ENCODE measurements at regions not wholly inside any gene's neighbourhood (a gene's known extent, or its start where the extent isn't known, plus 50 kb on each side); places are given as distances from the start of the nearest gene placed in this dataset.

GRCh38 chr11:134818516-134818915, 406.5 kb upstream of the B3GAT1 start:
- H3K4me3 ChIP-seq (ENCODE audit: low read length) = no peak overlapping the region
- peak; percentile 76 to 81 for DNase-seq
- 17% methylated on average over 1 of the region's 5 CpGs for WGBS (ENCODE audit: insufficient coverage, low lambda C conversion rate)
- peaks cover 21% of the 10 kb centered on the region for H3K4me1 ChIP-seq (ENCODE audit: control insufficient read depth, insufficient read depth, low read length)
- peak overlapping the region; percentile 72 for H3K27ac ChIP-seq (ENCODE audit: low read length)
- H3K27me3 ChIP-seq (ENCODE audit: control insufficient read depth, insufficient read depth, low read length) = no peaks in the 10 kb centered on the region
- H3K36me3 ChIP-seq (ENCODE audit: control insufficient read depth, insufficient read depth, low read length) = no peaks in the 10 kb centered on the region
- no peaks in the 10 kb centered on the region for H3K9me3 ChIP-seq (ENCODE audit: control insufficient read depth, low read depth, low read length)

DNA sequence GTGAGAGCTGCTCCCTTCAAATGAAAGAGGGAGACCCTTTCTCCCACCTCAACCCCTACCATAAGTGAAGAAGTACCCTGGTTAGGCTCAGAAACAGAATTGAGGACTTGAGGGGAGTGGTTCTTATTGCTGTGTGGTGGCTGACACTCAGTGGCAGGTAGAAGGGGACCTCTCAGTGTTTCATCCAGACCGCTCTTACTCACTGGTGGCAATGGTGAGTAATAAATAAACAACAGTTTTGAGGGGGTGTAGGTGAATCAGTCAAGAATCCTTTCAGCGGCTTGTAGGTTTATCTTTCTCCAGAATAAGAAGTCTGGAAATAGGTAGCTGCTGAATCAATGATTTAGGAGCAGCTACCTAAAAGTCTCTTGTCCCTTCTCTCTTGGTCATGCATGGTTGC, 403.4 kb upstream of the B3GAT1 start:
- H3K4me1 ChIP-seq (ENCODE audit: control insufficient read depth, insufficient read depth, low read length) = peaks cover 17% of the 10 kb centered on the region
- no peaks in the 10 kb centered on the region for H3K27me3 ChIP-seq (ENCODE audit: control insufficient read depth, insufficient read depth, low read length)
- WGBS (ENCODE audit: insufficient coverage, low lambda C conversion rate) = no CpG with 5 or more reads among the region's 2 CpGs
- H3K27ac ChIP-seq (ENCODE audit: low read length) = no peak overlapping the region
- no peaks in the 10 kb centered on the region for H3K36me3 ChIP-seq (ENCODE audit: control insufficient read depth, insufficient read depth, low read length)
- DNase-seq = no peak
- no peak overlapping the region for H3K4me3 ChIP-seq (ENCODE audit: low read length)
- H3K9me3 ChIP-seq (ENCODE audit: control insufficient read depth, low read depth, low read length) = no peaks in the 10 kb centered on the region

DNA sequence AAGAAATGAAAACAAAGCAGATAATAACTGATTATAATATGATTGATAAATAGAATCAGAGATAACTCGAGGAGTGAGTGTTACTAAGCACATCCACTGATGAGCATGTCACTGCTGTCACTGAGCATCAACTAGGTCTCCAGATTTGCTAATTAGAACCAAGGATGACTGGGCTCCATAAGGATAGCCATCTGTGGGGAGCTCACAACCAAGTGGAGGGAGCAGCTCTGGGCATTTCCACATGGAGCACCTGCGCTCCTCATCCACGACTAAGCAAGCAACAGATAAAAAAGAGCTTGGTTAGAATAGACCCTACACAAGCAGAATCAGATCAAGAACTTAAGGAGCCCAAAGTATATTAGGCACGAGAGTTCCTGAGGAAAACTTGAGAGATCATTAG, 396.0 kb upstream of the B3GAT1 start:
- Histone ChIP-seq H3K36me3 (ENCODE audit: control insufficient read depth, insufficient read depth, low read length) (no peaks in the 10 kb centered on the region), H3K9me3 (ENCODE audit: control insufficient read depth, low read depth, low read length) (no peaks in the 10 kb centered on the region), H3K4me3 (ENCODE audit: low read length) (no peak overlapping the region), H3K27ac (ENCODE audit: low read length) (no peak overlapping the region), H3K4me1 (ENCODE audit: control insufficient read depth, insufficient read depth, low read length) (no peaks in the 10 kb centered on the region), H3K27me3 (ENCODE audit: control insufficient read depth, insufficient read depth, low read length) (no peaks in the 10 kb centered on the region)
- no peak for DNase-seq
- 60% methylated on average over 1 of the region's 4 CpGs for WGBS (ENCODE audit: insufficient coverage, low lambda C conversion rate)

GRCh38 chr11:134802598-134802997, 390.6 kb upstream of the B3GAT1 start:
- Histone ChIP-seq H3K36me3 (ENCODE audit: control insufficient read depth, insufficient read depth, low read length) (no peaks in the 10 kb centered on the region), H3K4me3 (ENCODE audit: low read length) (no peak overlapping the region), H3K27ac (ENCODE audit: low read length) (no peak overlapping the region), H3K9me3 (ENCODE audit: control insufficient read depth, low read depth, low read length) (no peaks in the 10 kb centered on the region), H3K4me1 (ENCODE audit: control insufficient read depth, insufficient read depth, low read length) (no peaks in the 10 kb centered on the region), H3K27me3 (ENCODE audit: control insufficient read depth, insufficient read depth, low read length) (peaks cover 3% of the 10 kb centered on the region)
- no peak for DNase-seq
- WGBS (ENCODE audit: insufficient coverage, low lambda C conversion rate) = 85% methylated on average over 2 of the region's 3 CpGs

DNA sequence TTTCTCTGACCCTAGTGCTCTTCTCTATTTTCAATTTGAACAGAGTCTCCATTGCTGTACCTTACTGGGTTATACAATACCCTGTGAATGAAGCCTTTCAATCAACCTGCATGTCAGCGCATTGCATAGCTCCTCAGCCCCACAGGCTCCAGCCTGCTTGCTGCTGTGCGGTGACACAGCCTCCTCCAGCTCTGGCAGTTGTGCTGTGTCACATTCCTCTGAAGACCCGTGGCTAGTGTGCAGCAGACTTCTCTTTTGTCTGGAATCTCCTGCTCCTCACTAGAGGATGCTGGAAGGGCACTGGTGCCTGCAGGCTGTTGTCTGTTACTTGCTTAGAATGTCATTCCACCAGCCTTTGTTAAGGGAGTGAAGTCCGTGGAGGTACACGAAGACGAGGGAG, 390.1 kb upstream of the B3GAT1 start:
- H3K27ac ChIP-seq (ENCODE audit: low read length) = no peak overlapping the region
- no peaks in the 10 kb centered on the region for H3K4me1 ChIP-seq (ENCODE audit: control insufficient read depth, insufficient read depth, low read length)
- peaks cover 3% of the 10 kb centered on the region for H3K27me3 ChIP-seq (ENCODE audit: control insufficient read depth, insufficient read depth, low read length)
- no peaks in the 10 kb centered on the region for H3K9me3 ChIP-seq (ENCODE audit: control insufficient read depth, low read depth, low read length)
- no peak for DNase-seq
- H3K4me3 ChIP-seq (ENCODE audit: low read length) = no peak overlapping the region
- H3K36me3 ChIP-seq (ENCODE audit: control insufficient read depth, insufficient read depth, low read length) = no peaks in the 10 kb centered on the region
- WGBS (ENCODE audit: insufficient coverage, low lambda C conversion rate) = 46% methylated on average over 3 of the region's 6 CpGs

DNA sequence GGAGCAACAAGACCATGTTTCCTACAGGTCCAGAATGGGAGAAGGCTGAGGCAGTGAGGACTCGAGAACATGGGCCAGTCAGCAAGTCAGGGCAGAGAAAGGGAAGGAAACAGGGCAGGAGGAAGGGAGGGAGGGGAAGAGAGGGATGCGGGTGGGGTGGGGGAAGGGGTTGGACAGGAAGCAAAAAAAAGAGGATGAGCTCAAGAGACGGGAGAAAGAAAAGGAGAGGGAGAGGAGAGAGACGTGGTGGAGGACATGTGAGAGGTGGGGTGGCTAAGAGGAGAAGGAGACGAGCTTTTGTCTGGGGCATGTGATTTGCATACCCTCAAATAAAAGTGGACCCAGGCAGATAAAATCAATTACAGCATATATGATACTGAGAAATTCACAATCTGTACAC, 389.5 kb upstream of the B3GAT1 start:
- no peak for DNase-seq

GRCh38 chr11:134800826-134801225, 388.8 kb upstream of the B3GAT1 start:
- Histone ChIP-seq H3K4me1 (ENCODE audit: control insufficient read depth, insufficient read depth, low read length) (no peaks in the 10 kb centered on the region), H3K36me3 (ENCODE audit: control insufficient read depth, insufficient read depth, low read length) (no peaks in the 10 kb centered on the region), H3K27me3 (ENCODE audit: control insufficient read depth, insufficient read depth, low read length) (peaks cover 3% of the 10 kb centered on the region), H3K9me3 (ENCODE audit: control insufficient read depth, low read depth, low read length) (no peaks in the 10 kb centered on the region), H3K4me3 (ENCODE audit: low read length) (no peak overlapping the region), H3K27ac (ENCODE audit: low read length) (no peak overlapping the region)
- no peak for DNase-seq
- no CpG with 5 or more reads among the region's 11 CpGs for WGBS (ENCODE audit: insufficient coverage, low lambda C conversion rate)

More for the DNA sequence above, 389.5 kb upstream of the B3GAT1 start:
- Histone ChIP-seq H3K27me3 (ENCODE audit: control insufficient read depth, insufficient read depth, low read length) (peaks cover 3% of the 10 kb centered on the region), H3K4me1 (ENCODE audit: control insufficient read depth, insufficient read depth, low read length) (no peaks in the 10 kb centered on the region), H3K36me3 (ENCODE audit: control insufficient read depth, insufficient read depth, low read length) (no peaks in the 10 kb centered on the region), H3K9me3 (ENCODE audit: control insufficient read depth, low read depth, low read length) (no peaks in the 10 kb centered on the region), H3K27ac (ENCODE audit: low read length) (no peak overlapping the region), H3K4me3 (ENCODE audit: low read length) (no peak overlapping the region)
- 61% methylated on average over 4 of the region's 5 CpGs for WGBS (ENCODE audit: insufficient coverage, low lambda C conversion rate)

- H3K4me1 ChIP-seq (ENCODE audit: control insufficient read depth, insufficient read depth, low read length) = no peaks in the 10 kb centered on the region
- no peak overlapping the region for H3K27ac ChIP-seq (ENCODE audit: low read length)
- DNase-seq = no peak
- H3K9me3 ChIP-seq (ENCODE audit: control insufficient read depth, low read depth, low read length) = no peaks in the 10 kb centered on the region
- H3K27me3 ChIP-seq (ENCODE audit: control insufficient read depth, insufficient read depth, low read length) = peaks cover 3% of the 10 kb centered on the region
- H3K4me3 ChIP-seq (ENCODE audit: low read length) = no peak overlapping the region
- no peaks in the 10 kb centered on the region for H3K36me3 ChIP-seq (ENCODE audit: control insufficient read depth, insufficient read depth, low read length)
- 100% methylated on average over 3 of the region's 17 CpGs for WGBS (ENCODE audit: insufficient coverage, low lambda C conversion rate)
Measured at GRCh38 chr11:134800130-134800529, 388.1 kb upstream of the B3GAT1 start.

DNA sequence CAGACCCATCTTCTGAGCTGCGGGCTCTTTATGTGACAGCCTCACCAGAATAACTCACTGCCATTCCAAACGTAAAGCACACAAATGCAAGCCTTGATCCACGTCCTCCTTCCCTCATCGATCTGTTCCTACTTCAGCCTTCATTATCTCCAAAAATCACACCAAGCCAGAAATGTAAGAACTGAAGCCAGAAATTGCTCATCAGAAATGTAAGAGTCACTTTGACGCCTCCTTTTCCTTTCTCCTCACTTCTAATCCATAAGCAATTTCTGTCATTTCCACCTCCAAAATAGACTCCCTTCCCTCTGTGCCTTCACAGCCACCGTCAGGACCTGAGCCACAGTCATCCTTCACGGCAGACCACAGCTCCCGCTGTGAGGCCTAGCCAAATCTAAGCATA, 387.3 kb upstream of the B3GAT1 start:
- Histone ChIP-seq H3K27ac (ENCODE audit: low read length) (no peak overlapping the region), H3K27me3 (ENCODE audit: control insufficient read depth, insufficient read depth, low read length) (peaks cover 3% of the 10 kb centered on the region), H3K36me3 (ENCODE audit: control insufficient read depth, insufficient read depth, low read length) (no peaks in the 10 kb centered on the region), H3K4me1 (ENCODE audit: control insufficient read depth, insufficient read depth, low read length) (no peaks in the 10 kb centered on the region), H3K9me3 (ENCODE audit: control insufficient read depth, low read depth, low read length) (no peaks in the 10 kb centered on the region), H3K4me3 (ENCODE audit: low read length) (no peak overlapping the region)
- 95% methylated on average over 3 of the region's 8 CpGs for WGBS (ENCODE audit: insufficient coverage, low lambda C conversion rate)
- DNase-seq = no peak

- no peak for DNase-seq
- Histone ChIP-seq H3K27ac (ENCODE audit: low read length) (no peak overlapping the region), H3K27me3 (ENCODE audit: control insufficient read depth, insufficient read depth, low read length) (peaks cover 3% of the 10 kb centered on the region), H3K4me3 (ENCODE audit: low read length) (no peak overlapping the region), H3K36me3 (ENCODE audit: control insufficient read depth, insufficient read depth, low read length) (no peaks in the 10 kb centered on the region), H3K4me1 (ENCODE audit: control insufficient read depth, insufficient read depth, low read length) (no peaks in the 10 kb centered on the region), H3K9me3 (ENCODE audit: control insufficient read depth, low read depth, low read length) (no peaks in the 10 kb centered on the region)
- WGBS (ENCODE audit: insufficient coverage, low lambda C conversion rate) = 93% methylated on average over 3 of the region's 17 CpGs
Measured at GRCh38 chr11:134797411-134798089, 385.5 kb upstream of the B3GAT1 start.

GRCh38 chr11:134795017-134795416, 383.0 kb upstream of the B3GAT1 start:
- DNase-seq = no peak
- Histone ChIP-seq H3K4me3 (ENCODE audit: low read length) (no peak overlapping the region), H3K27me3 (ENCODE audit: control insufficient read depth, insufficient read depth, low read length) (no peaks in the 10 kb centered on the region), H3K9me3 (ENCODE audit: control insufficient read depth, low read depth, low read length) (no peaks in the 10 kb centered on the region), H3K4me1 (ENCODE audit: control insufficient read depth, insufficient read depth, low read length) (no peaks in the 10 kb centered on the region), H3K27ac (ENCODE audit: low read length) (no peak overlapping the region), H3K36me3 (ENCODE audit: control insufficient read depth, insufficient read depth, low read length) (no peaks in the 10 kb centered on the region)
- WGBS (ENCODE audit: insufficient coverage, low lambda C conversion rate) = no CpG with 5 or more reads among the region's 7 CpGs

Measured in large intestine (tissue), 3 donors.